Testis (tissue), 2 donors: ENCODE measurements at regions not wholly inside any gene's neighbourhood (a gene's known extent, or its start where the extent isn't known, plus 50 kb on each side); places are given as distances from the start of the nearest gene placed in this dataset.

Experiments used
- DNase-seq: peaks from one replicate; pipeline ENCODE4 v3.0.0-alpha.2; 2019
- H3K27ac ChIP-seq, 2 donors: fragments of 200-600 bp; sonication (generic); one replicate each; pipeline ENCODE4 v1.5.1; 2019
- H3K27me3 ChIP-seq: fragments of 200-600 bp; sonication (generic); one replicate; pipeline ENCODE4 v1.5.1; 2019
- H3K36me3 ChIP-seq: fragments of 200-600 bp; sonication (generic); one replicate; pipeline ENCODE4 v1.5.1; 2017; ENCODE audit warnings: low read depth; ENCODE audit errors: missing control alignments
- H3K4me1 ChIP-seq: fragments of 200-600 bp; sonication (generic); one replicate; pipeline ENCODE4 v1.5.1; 2019
- H3K4me3 ChIP-seq, 2 donors: fragments of 200-600 bp; sonication (generic); one replicate each; pipeline ENCODE4 v1.5.1; 2017 to 2019
- H3K9me3 ChIP-seq: fragments of 200-600 bp; sonication (generic); one replicate; pipeline ENCODE4 v1.5.1; 2017
- CTCF ChIP-seq, 3 experiments: fragments of 450-650 bp in 2 of 3; fragments of 200-600 bp in 1 of 3; sonication (generic) in 1 of 3; IDR thresholded peaks; one replicate each; pipeline ENCODE4 v1.5.1; 2016 to 2019; ENCODE audit warnings: antibody characterized with exemption in 3 of 3, mild to moderate bottlenecking in 2 of 3, moderate library complexity in 1 of 3
- POLR2A ChIP-seq: fragments of 450-650 bp; IDR thresholded peaks from one replicate; pipeline ENCODE4 v1.6.1; 2017; ENCODE audit warnings: antibody characterized with exemption, mild to moderate bottlenecking, moderate library complexity
- WGBS, 2 donors: methylation state at CpG; one replicate each; pipeline ENCODE4 v1.1.5; 2018; 5-methylcytosine and 5-hydroxymethylcytosine counted together
- intact Hi-C: fragments of 100-400 bp; cut with DNase I; formaldehyde crosslinking; loops from one replicate; pipeline ENCODE4 v1.15.1; 2023; ENCODE audit warnings: low total_unique reads

- Histone ChIP-seq H3K4me3 (no peak overlapping the region), H3K36me3 (no peaks in the 10 kb centered on the region), H3K9me3 (no peaks in the 10 kb centered on the region), H3K27ac (no peak overlapping the region), H3K4me1 (no peaks in the 10 kb centered on the region), H3K27me3 (no peaks in the 10 kb centered on the region)
- no peak for DNase-seq
- WGBS, 2 donors: 87 to 90% methylated on average over 7 of the region's 7 CpGs
- intact Hi-C loops: no loop called here
- TF ChIP-seq CTCF (IDR thresholded peaks at IDR 0.05) (no peak), POLR2A (no peak)
Observed at GRCh38 chr6:26260110-26260637, 104.8 kb upstream of the BTN3A2 start.

GRCh38 chr6:26260725-26261490 lies 104.1 kb upstream of the BTN3A2 start:
- DNase-seq: no peak
- Histone ChIP-seq H3K4me1 (no peaks in the 10 kb centered on the region), H3K27me3 (no peaks in the 10 kb centered on the region), H3K27ac (no peak overlapping the region), H3K9me3 (no peaks in the 10 kb centered on the region), H3K36me3 (no peaks in the 10 kb centered on the region), H3K4me3 (no peak overlapping the region)
- TF ChIP-seq POLR2A (no peak), CTCF (IDR thresholded peaks at IDR 0.05) (no peak)
- 81 to 88% methylated on average over 6 of the region's 6 CpGs for WGBS, 2 donors
- intact Hi-C loops: no loop called here

GRCh38 chr6:26264547-26264946 lies 100.5 kb upstream of the BTN3A2 start:
- H3K27me3 ChIP-seq: no peaks in the 10 kb centered on the region
- intact Hi-C loops: no loop called here
- TF ChIP-seq CTCF (IDR thresholded peaks at IDR 0.05): no peak
- TF ChIP-seq POLR2A: no peak
- H3K27ac ChIP-seq: no peak overlapping the region
- H3K4me1 ChIP-seq: no peaks in the 10 kb centered on the region
- DNase-seq: no peak
- 95 to 97% methylated on average over 1 of the region's 1 CpG for WGBS, 2 donors
- no peaks in the 10 kb centered on the region for H3K36me3 ChIP-seq
- H3K9me3 ChIP-seq: no peaks in the 10 kb centered on the region
- no peak overlapping the region for H3K4me3 ChIP-seq

- 88 to 91% methylated on average over 3 of the region's 3 CpGs for WGBS, 2 donors
- no peaks in the 10 kb centered on the region for H3K36me3 ChIP-seq
- no peak overlapping the region for H3K27ac ChIP-seq
- TF ChIP-seq CTCF (IDR thresholded peaks at IDR 0.05) (no peak), POLR2A (no peak)
- intact Hi-C loops: no loop called here
- H3K9me3 ChIP-seq: no peaks in the 10 kb centered on the region
- H3K4me1 ChIP-seq: peaks cover 7% of the 10 kb centered on the region
- no peak overlapping the region for H3K4me3 ChIP-seq
- DNase-seq: no peak
- H3K27me3 ChIP-seq: no peaks in the 10 kb centered on the region
Observed at GRCh38 chr6:26267083-26267589, 97.9 kb upstream of the BTN3A2 start.
